ENCODE measurements at regions not wholly inside any gene's neighbourhood (a gene's known extent, or its start where the extent isn't known, plus 50 kb on each side); places are given as distances from the start of the nearest gene placed in this dataset.

GRCh38 chr3:135329479-135329878 lies 534.4 kb downstream of the EPHB1 start:
- no peaks in the 10 kb centered on the region for H3K4me1 ChIP-seq (ENCODE audit: insufficient read depth, low read length)
- Mint-ChIP-seq H3K27ac (no peak overlapping the region), H3K9me3 (peaks cover 0 to 10% (median 3%) of the 10 kb centered on the region in 8 donors), H3K4me1 (no peaks in the 10 kb centered on the region), H3K36me3 (no peaks in the 10 kb centered on the region), H3K27me3 (peaks cover 0 to 2% of the 10 kb centered on the region in 2 donors), H3K4me3 (no peak overlapping the region)
- H3K27me3 ChIP-seq (ENCODE audit: insufficient read depth, low read length) = no peaks in the 10 kb centered on the region
- no peak for DNase-seq
- intact Hi-C loops (cut with micrococcal nuclease) = no loop called here
- ChIA-PET CTCF (ENCODE audit: partially characterized antibody) (no interaction called here), POLR2A (ENCODE audit: partially characterized antibody) (no interaction called here)
- H3K36me3 ChIP-seq (ENCODE audit: insufficient read depth, low read length) = no peaks in the 10 kb centered on the region
- H3K4me3 ChIP-seq (ENCODE audit: low read length in 2 of 2) = no peak overlapping the region
- no peak overlapping the region for H3K27ac ChIP-seq (ENCODE audit: low read depth, low read length)
- no peaks in the 10 kb centered on the region for H3K9me3 ChIP-seq (ENCODE audit: control insufficient read depth in 1 of 2, low read length in 2 of 2)

GRCh38 chr3:135337192-135337591 lies 542.1 kb downstream of the EPHB1 start:
- H3K4me3 Mint-ChIP-seq = no peak overlapping the region
- CTCF ChIA-PET (ENCODE audit: partially characterized antibody) = no interaction called here
- no peak overlapping the region for H3K27ac Mint-ChIP-seq
- peaks cover 2% of the 10 kb centered on the region in 2 donors for H3K27me3 Mint-ChIP-seq
- no peaks in the 10 kb centered on the region for H3K4me1 Mint-ChIP-seq
- no peak overlapping the region for H3K27ac ChIP-seq (ENCODE audit: low read depth, low read length)
- H3K27me3 ChIP-seq (ENCODE audit: insufficient read depth, low read length) = no peaks in the 10 kb centered on the region
- no peak overlapping the region for H3K4me3 ChIP-seq (ENCODE audit: low read length in 2 of 2)
- H3K4me1 ChIP-seq (ENCODE audit: insufficient read depth, low read length) = no peaks in the 10 kb centered on the region
- DNase-seq = no peak
- POLR2A ChIA-PET (ENCODE audit: partially characterized antibody) = no interaction called here
- no peaks in the 10 kb centered on the region for H3K36me3 ChIP-seq (ENCODE audit: insufficient read depth, low read length)
- intact Hi-C loops (cut with micrococcal nuclease) = no loop called here
- no peaks in the 10 kb centered on the region for H3K9me3 ChIP-seq (ENCODE audit: control insufficient read depth in 1 of 2, low read length in 2 of 2)
- no peaks in the 10 kb centered on the region for H3K36me3 Mint-ChIP-seq
- peaks cover 0 to 16% (median 9%) of the 10 kb centered on the region in 8 donors for H3K9me3 Mint-ChIP-seq

- H3K4me3 Mint-ChIP-seq = no peak overlapping the region
- no peak overlapping the region for H3K4me3 ChIP-seq (ENCODE audit: low read length in 2 of 2)
- no peaks in the 10 kb centered on the region for H3K4me1 Mint-ChIP-seq
- no peaks in the 10 kb centered on the region for H3K9me3 ChIP-seq (ENCODE audit: control insufficient read depth in 1 of 2, low read length in 2 of 2)
- POLR2A ChIA-PET (ENCODE audit: partially characterized antibody) = no interaction called here
- H3K4me1 ChIP-seq (ENCODE audit: insufficient read depth, low read length) = no peaks in the 10 kb centered on the region
- DNase-seq = no peak
- intact Hi-C loops (cut with micrococcal nuclease) = no loop called here
- peaks cover 0 to 9% (median 3%) of the 10 kb centered on the region in 8 donors for H3K9me3 Mint-ChIP-seq
- CTCF ChIA-PET (ENCODE audit: partially characterized antibody) = interaction anchor here (1.8 kb wide), 1 partner anchor 10 kb away, joined by 4 read pairs; no protein-coding TSS in a partner anchor
- H3K27ac Mint-ChIP-seq = no peak overlapping the region
- H3K27me3 Mint-ChIP-seq = no peaks in the 10 kb centered on the region
- no peaks in the 10 kb centered on the region for H3K27me3 ChIP-seq (ENCODE audit: insufficient read depth, low read length)
- H3K27ac ChIP-seq (ENCODE audit: low read depth, low read length) = no peak overlapping the region
- no peaks in the 10 kb centered on the region for H3K36me3 ChIP-seq (ENCODE audit: insufficient read depth, low read length)
- no peaks in the 10 kb centered on the region for H3K36me3 Mint-ChIP-seq
Observed at GRCh38 chr3:135348690-135349089, 553.6 kb downstream of the EPHB1 start.

- no peak for DNase-seq
- no peak overlapping the region for H3K4me3 ChIP-seq (ENCODE audit: low read length in 2 of 2)
- H3K27me3 Mint-ChIP-seq = no peaks in the 10 kb centered on the region
- no peak overlapping the region for H3K27ac Mint-ChIP-seq
- no peaks in the 10 kb centered on the region for H3K4me1 ChIP-seq (ENCODE audit: insufficient read depth, low read length)
- intact Hi-C loops (cut with micrococcal nuclease) = no loop called here
- peaks cover 0 to 13% (median 5%) of the 10 kb centered on the region in 8 donors for H3K9me3 Mint-ChIP-seq
- ChIA-PET CTCF (ENCODE audit: partially characterized antibody) (interaction anchor here (1.8 kb wide), 1 partner anchor 11 kb away, joined by 4 read pairs; no protein-coding TSS in a partner anchor), POLR2A (ENCODE audit: partially characterized antibody) (no interaction called here)
- no peaks in the 10 kb centered on the region for H3K4me1 Mint-ChIP-seq
- no peaks in the 10 kb centered on the region for H3K27me3 ChIP-seq (ENCODE audit: insufficient read depth, low read length)
- H3K36me3 Mint-ChIP-seq = no peaks in the 10 kb centered on the region
- no peaks in the 10 kb centered on the region for H3K9me3 ChIP-seq (ENCODE audit: control insufficient read depth in 1 of 2, low read length in 2 of 2)
- no peak overlapping the region for H3K4me3 Mint-ChIP-seq
- no peak overlapping the region for H3K27ac ChIP-seq (ENCODE audit: low read depth, low read length)
- no peaks in the 10 kb centered on the region for H3K36me3 ChIP-seq (ENCODE audit: insufficient read depth, low read length)
Observed at GRCh38 chr3:135349254-135349948, 554.3 kb downstream of the EPHB1 start.

GRCh38 chr3:135352213-135352612 lies 557.2 kb downstream of the EPHB1 start:
- ChIA-PET POLR2A (ENCODE audit: partially characterized antibody) (no interaction called here), CTCF (ENCODE audit: partially characterized antibody) (no interaction called here)
- no peak overlapping the region for H3K4me3 ChIP-seq (ENCODE audit: low read length in 2 of 2)
- peaks cover 0 to 15% (median 5%) of the 10 kb centered on the region in 8 donors for H3K9me3 Mint-ChIP-seq
- H3K4me1 Mint-ChIP-seq = no peaks in the 10 kb centered on the region
- no peak overlapping the region for H3K27ac Mint-ChIP-seq
- H3K36me3 ChIP-seq (ENCODE audit: insufficient read depth, low read length) = no peaks in the 10 kb centered on the region
- H3K4me1 ChIP-seq (ENCODE audit: insufficient read depth, low read length) = no peaks in the 10 kb centered on the region
- peaks cover 0 to 2% of the 10 kb centered on the region in 2 donors for H3K27me3 Mint-ChIP-seq
- H3K27me3 ChIP-seq (ENCODE audit: insufficient read depth, low read length) = no peaks in the 10 kb centered on the region
- intact Hi-C loops (cut with micrococcal nuclease) = no loop called here
- no peak overlapping the region for H3K4me3 Mint-ChIP-seq
- H3K36me3 Mint-ChIP-seq = no peaks in the 10 kb centered on the region
- no peak overlapping the region for H3K27ac ChIP-seq (ENCODE audit: low read depth, low read length)
- no peak for DNase-seq
- H3K9me3 ChIP-seq (ENCODE audit: control insufficient read depth in 1 of 2, low read length in 2 of 2) = no peaks in the 10 kb centered on the region

- no peak overlapping the region for H3K4me3 Mint-ChIP-seq
- no peaks in the 10 kb centered on the region for H3K36me3 ChIP-seq (ENCODE audit: insufficient read depth, low read length)
- no peaks in the 10 kb centered on the region for H3K4me1 Mint-ChIP-seq
- no peak overlapping the region for H3K27ac ChIP-seq (ENCODE audit: low read depth, low read length)
- no peak overlapping the region for H3K4me3 ChIP-seq (ENCODE audit: low read length in 2 of 2)
- ChIA-PET POLR2A (ENCODE audit: partially characterized antibody) (no interaction called here), CTCF (ENCODE audit: partially characterized antibody) (no interaction called here)
- H3K9me3 Mint-ChIP-seq = peaks cover 0 to 8% (median 1%) of the 10 kb centered on the region in 8 donors
- intact Hi-C loops (cut with micrococcal nuclease) = no loop called here
- no peaks in the 10 kb centered on the region for H3K27me3 ChIP-seq (ENCODE audit: insufficient read depth, low read length)
- H3K36me3 Mint-ChIP-seq = no peaks in the 10 kb centered on the region
- H3K4me1 ChIP-seq (ENCODE audit: insufficient read depth, low read length) = no peaks in the 10 kb centered on the region
- no peaks in the 10 kb centered on the region for H3K9me3 ChIP-seq (ENCODE audit: control insufficient read depth in 1 of 2, low read length in 2 of 2)
- H3K27ac Mint-ChIP-seq = no peak overlapping the region
- H3K27me3 Mint-ChIP-seq = no peaks in the 10 kb centered on the region
- DNase-seq = no peak
Observed at GRCh38 chr3:135362889-135363288, 567.8 kb downstream of the EPHB1 start.

- no peaks in the 10 kb centered on the region for H3K4me1 ChIP-seq (ENCODE audit: insufficient read depth, low read length)
- Mint-ChIP-seq H3K27ac (peak overlapping the region in 1 of 7 donors; percentile 18), H3K4me1 (no peaks in the 10 kb centered on the region), H3K9me3 (peaks cover 0 to 8% (median 1%) of the 10 kb centered on the region in 8 donors), H3K4me3 (no peak overlapping the region), H3K27me3 (no peaks in the 10 kb centered on the region), H3K36me3 (no peaks in the 10 kb centered on the region)
- H3K4me3 ChIP-seq (ENCODE audit: low read length in 2 of 2) = no peak overlapping the region
- H3K9me3 ChIP-seq (ENCODE audit: control insufficient read depth in 1 of 2, low read length in 2 of 2) = no peaks in the 10 kb centered on the region
- CTCF ChIA-PET (ENCODE audit: partially characterized antibody) = no interaction called here
- DNase-seq = no peak
- no peak overlapping the region for H3K27ac ChIP-seq (ENCODE audit: low read depth, low read length)
- H3K27me3 ChIP-seq (ENCODE audit: insufficient read depth, low read length) = no peaks in the 10 kb centered on the region
- intact Hi-C loops (cut with micrococcal nuclease) = no loop called here
- no peaks in the 10 kb centered on the region for H3K36me3 ChIP-seq (ENCODE audit: insufficient read depth, low read length)
- POLR2A ChIA-PET (ENCODE audit: partially characterized antibody) = no interaction called here
Observed at GRCh38 chr3:135364676-135365075, 569.6 kb downstream of the EPHB1 start.

All from CD4-positive, alpha-beta memory T cell (primary cell).